ENCODE measurements at regions not wholly inside any gene's neighbourhood (a gene's known extent, or its start where the extent isn't known, plus 50 kb on each side); places are given as distances from the start of the nearest gene placed in this dataset.

GRCh38 chr18:44568342-44568741 lies 112.3 kb upstream of the SETBP1 start:
- ChIA-PET CTCF (no interaction called here), POLR2A (no interaction called here)
- no peak overlapping the region for H3K27ac ChIP-seq (ENCODE audit: low read length in 2 of 2)
- no peak overlapping the region for H3K4me3 Mint-ChIP-seq
- no peaks in the 10 kb centered on the region for H4K20me1 ChIP-seq (ENCODE audit: control insufficient read depth, insufficient read depth, low read length, poor library complexity, severe bottlenecking)
- no peaks in the 10 kb centered on the region for H3K27me3 ChIP-seq (replicated peaks in 1 of 4; ENCODE audit: control extremely low read depth in 1 of 4, control insufficient read depth in 3 of 4, insufficient read depth in 4 of 4, low read length in 3 of 4)
- no peak overlapping the region for H3K27ac Mint-ChIP-seq
- H3K79me2 ChIP-seq (ENCODE audit: control insufficient read depth, insufficient read depth, low read length), result no peaks in the 10 kb centered on the region
- H3K9ac ChIP-seq (ENCODE audit: low read length), result no peak overlapping the region
- no peak overlapping the region for H2AFZ ChIP-seq (ENCODE audit: insufficient read depth, low read depth, low read length, poor library complexity, severe bottlenecking)
- peaks cover 2% of the 10 kb centered on the region for H3K9me3 Mint-ChIP-seq (ENCODE audit: insufficient read depth)
- no peaks in the 10 kb centered on the region for H3K36me3 ChIP-seq (replicated peaks in 1 of 2; ENCODE audit: control extremely low read depth in 1 of 2, control insufficient read depth in 1 of 2, extremely low read depth in 1 of 2, insufficient read depth in 2 of 2, low read length in 1 of 2)
- no peak overlapping the region for H3K4me3 ChIP-seq (ENCODE audit: control extremely low read depth in 1 of 5, extremely low read depth in 1 of 5, insufficient read depth in 1 of 5, low read depth in 2 of 5, low read length in 4 of 5)
- H3K4me1 ChIP-seq (ENCODE audit: control insufficient read depth in 2 of 2, insufficient read depth in 2 of 2, low read length in 2 of 2), result no peaks in the 10 kb centered on the region
- DNase-seq (no peak), ATAC-seq (ENCODE audit: low read depth) (no peak)
- H3K27me3 Mint-ChIP-seq, result no peaks in the 10 kb centered on the region
- H3K9me3 ChIP-seq (ENCODE audit: control extremely low read depth in 1 of 3, control insufficient read depth in 2 of 3, insufficient read depth in 1 of 3, low read length in 2 of 3), result no peaks in the 10 kb centered on the region
- no CpG with 5 or more reads among the region's 2 CpGs for WGBS (ENCODE audit: insufficient coverage)
- H3K4me2 ChIP-seq (replicated peaks; ENCODE audit: low read depth, low read length, poor library complexity, severe bottlenecking), result no peak overlapping the region
- H3K4me1 Mint-ChIP-seq, result no peaks in the 10 kb centered on the region
- intact Hi-C loops (cut with micrococcal nuclease), result no loop called here
- TF ChIP-seq EZH2 (IDR thresholded peaks at IDR 0.05; ENCODE audit: borderline replicate concordance, insufficient read depth, low read depth, low read length, poor library complexity, severe bottlenecking) (no peak), CTCF (IDR thresholded peaks at IDR 0.05) (no peak)

GRCh38 chr18:44568986-44569385 lies 111.7 kb upstream of the SETBP1 start:
- Mint-ChIP-seq H3K27ac (no peak overlapping the region), H3K9me3 (ENCODE audit: insufficient read depth) (peaks cover 2% of the 10 kb centered on the region), H3K4me1 (no peaks in the 10 kb centered on the region), H3K4me3 (no peak overlapping the region), H3K27me3 (no peaks in the 10 kb centered on the region)
- intact Hi-C loops (cut with micrococcal nuclease), result no loop called here
- Histone ChIP-seq H3K9ac (ENCODE audit: low read length) (no peak overlapping the region), H3K79me2 (ENCODE audit: control insufficient read depth, insufficient read depth, low read length) (no peaks in the 10 kb centered on the region), H3K4me2 (replicated peaks; ENCODE audit: low read depth, low read length, poor library complexity, severe bottlenecking) (no peak overlapping the region), H3K9me3 (ENCODE audit: control extremely low read depth in 1 of 3, control insufficient read depth in 2 of 3, insufficient read depth in 1 of 3, low read length in 2 of 3) (no peaks in the 10 kb centered on the region), H4K20me1 (ENCODE audit: control insufficient read depth, insufficient read depth, low read length, poor library complexity, severe bottlenecking) (no peaks in the 10 kb centered on the region), H3K27me3 (replicated peaks in 1 of 4; ENCODE audit: control extremely low read depth in 1 of 4, control insufficient read depth in 3 of 4, insufficient read depth in 4 of 4, low read length in 3 of 4) (no peaks in the 10 kb centered on the region), H3K4me1 (ENCODE audit: control insufficient read depth in 2 of 2, insufficient read depth in 2 of 2, low read length in 2 of 2) (no peaks in the 10 kb centered on the region), H3K27ac (ENCODE audit: low read length in 2 of 2) (no peak overlapping the region), H3K36me3 (replicated peaks in 1 of 2; ENCODE audit: control extremely low read depth in 1 of 2, control insufficient read depth in 1 of 2, extremely low read depth in 1 of 2, insufficient read depth in 2 of 2, low read length in 1 of 2) (no peaks in the 10 kb centered on the region), H2AFZ (ENCODE audit: insufficient read depth, low read depth, low read length, poor library complexity, severe bottlenecking) (no peak overlapping the region), H3K4me3 (ENCODE audit: control extremely low read depth in 1 of 5, extremely low read depth in 1 of 5, insufficient read depth in 1 of 5, low read depth in 2 of 5, low read length in 4 of 5) (no peak overlapping the region)
- ChIA-PET CTCF (no interaction called here), POLR2A (no interaction called here)
- ATAC-seq (ENCODE audit: low read depth) (no peak), DNase-seq (no peak)
- TF ChIP-seq EZH2 (IDR thresholded peaks at IDR 0.05; ENCODE audit: borderline replicate concordance, insufficient read depth, low read depth, low read length, poor library complexity, severe bottlenecking) (no peak), CTCF (IDR thresholded peaks at IDR 0.05) (no peak)
- no CpG with 5 or more reads among the region's 1 CpG for WGBS (ENCODE audit: insufficient coverage)

Measured in B cell (primary cell).